H1 (cell line): ENCODE measurements at regions not wholly inside any gene's neighbourhood (a gene's known extent, or its start where the extent isn't known, plus 50 kb on each side); places are given as distances from the start of the nearest gene placed in this dataset.
"Not testable (repeated sequence)": the region's sequence is repeated elsewhere in the genome, so short reads cannot be mapped to it uniquely, and the experiment has no call there.

Experiments used
- CTCF ChIA-PET: fragments of 300-600 bp; sonication (Branson Sonifier 250); formaldehyde crosslinking; loops from one replicate; lab custom pipeline; 2021; ENCODE audit not compliant: partially characterized antibody; lab: Charles Lee
- POLR2A ChIA-PET: fragments of 300-600 bp; sonication (Branson Sonifier 250); formaldehyde crosslinking; loops from one replicate; lab custom pipeline; 2021; ENCODE audit warnings: inconsistent platforms; ENCODE audit not compliant: partially characterized antibody; lab: Charles Lee
- DNase-seq, 2 experiments: peaks; one replicate each; pipeline versions ENCODE4 v3.0.0 to v3.0.0-alpha.2; 2010 to 2022; ENCODE audit warnings: low spot score in 2 of 2, low read depth in 1 of 2, mixed read lengths in 1 of 2
- FAIRE-seq: peaks from 2 replicates; lab custom pipeline; 2011; peaks lifted over from hg19 to GRCh38; lab: Jason Lieb, UNC
- H2AFZ ChIP-seq: 2 replicates; pipeline ENCODE4 v1.8.1; 2012; ENCODE audit warnings: low read length, inconsistent platforms
- H2AK5ac ChIP-seq: 2 replicates; pipeline ENCODE4 v1.6.1; 2013; ENCODE audit warnings: low read depth, low read length
- H2BK120ac ChIP-seq: replicated peaks from 2 replicates; pipeline ENCODE3; 2013; ENCODE audit warnings: low read depth, low read length, inconsistent platforms
- H2BK12ac ChIP-seq: 2 replicates; pipeline ENCODE4 v1.6.1; 2013; ENCODE audit warnings: low read depth, low read length
- H2BK15ac ChIP-seq: 2 replicates; pipeline ENCODE4 v1.6.1; 2013; ENCODE audit warnings: low read length
- H2BK20ac ChIP-seq: 2 replicates; pipeline ENCODE4 v1.6.1; 2013; ENCODE audit warnings: low read length
- H2BK5ac ChIP-seq: 2 replicates; pipeline ENCODE4 v1.6.1; 2013; ENCODE audit warnings: low read depth, low read length
- H3K14ac ChIP-seq: 2 replicates; pipeline ENCODE4 v1.6.1; 2013; ENCODE audit warnings: inconsistent platforms; ENCODE audit not compliant: insufficient read length
- H3K18ac ChIP-seq: 2 replicates; pipeline ENCODE4 v1.6.1; 2013; ENCODE audit warnings: low read length; ENCODE audit errors: extremely low read depth
- H3K23ac ChIP-seq: 2 replicates; pipeline ENCODE4 v1.6.1; 2013; ENCODE audit warnings: inconsistent platforms; ENCODE audit not compliant: insufficient read length
- H3K23me2 ChIP-seq: 2 replicates; pipeline ENCODE4 v1.6.1; 2013; ENCODE audit warnings: low read depth, low read length
- H3K27ac ChIP-seq: 2 replicates; pipeline ENCODE4 v1.6.1; 2011; ENCODE audit warnings: low read depth, low read length, inconsistent platforms
- H3K27me3 ChIP-seq, 4 experiments: replicated peaks in 1 of 4; 1 replicate in 1 of 4; 2 replicates in 3 of 4; pipeline versions ENCODE4 v1.6.1 to v1.8.1; 2011 to 2013; ENCODE audit warnings: low read length in 3 of 4, mild to moderate bottlenecking in 3 of 4, inconsistent platforms in 2 of 4, mixed read lengths in 2 of 4, moderate library complexity in 1 of 4; ENCODE audit not compliant: control insufficient read depth in 3 of 4, insufficient read depth in 3 of 4; ENCODE audit errors: extremely low read depth in 1 of 4
- H3K36me3 ChIP-seq, 4 experiments: 2 replicates each; pipeline versions ENCODE4 v1.6.1 to v1.8.1; 2011 to 2013; ENCODE audit warnings: mild to moderate bottlenecking in 4 of 4, low read length in 3 of 4, moderate library complexity in 2 of 4, control low read depth in 1 of 4, inconsistent platforms in 1 of 4; ENCODE audit not compliant: insufficient read depth in 4 of 4, control insufficient read depth in 2 of 4
- H3K4ac ChIP-seq: replicated peaks from 2 replicates; pipeline ENCODE3; 2013; ENCODE audit warnings: low read length, low read depth, mixed read lengths, inconsistent platforms; ENCODE audit not compliant: insufficient read length
- H3K4me1 ChIP-seq, 4 experiments: replicated peaks in 1 of 4; 1 replicate in 1 of 4; 2 replicates in 3 of 4; pipeline versions ENCODE4 v1.6.1 to v1.8.1; 2011 to 2013; ENCODE audit warnings: low read length in 3 of 4, inconsistent platforms in 2 of 4, mixed read lengths in 1 of 4; ENCODE audit not compliant: insufficient read depth in 4 of 4, control insufficient read depth in 3 of 4
- H3K4me2 ChIP-seq, 2 experiments: 2 replicates each; pipeline versions ENCODE4 v1.6.1 to v1.8.1; 2011 to 2013; ENCODE audit warnings: low read depth in 2 of 2, low read length in 2 of 2, control low read depth in 1 of 2, inconsistent platforms in 1 of 2, mild to moderate bottlenecking in 1 of 2; ENCODE audit not compliant: insufficient read depth in 1 of 2
- H3K4me3 ChIP-seq, 4 experiments: fragments of 200-600, 300-600 bp in 1 of 4; sonication (generic), shearing (Covaris generic), sonication (Bioruptor Twin) in 1 of 4; 2 replicates each; pipeline versions ENCODE4 v1.5.1 to v1.8.1; 2011 to 2016; ENCODE audit warnings: low read length in 4 of 4, low read depth in 3 of 4, control low read depth in 2 of 4, inconsistent platforms in 2 of 4, mild to moderate bottlenecking in 2 of 4, mixed read lengths in 1 of 4, moderate library complexity in 1 of 4; ENCODE audit not compliant: insufficient read depth in 2 of 4; ENCODE audit errors: extremely low read depth in 1 of 4
- H3K56ac ChIP-seq: replicated peaks from 2 replicates; pipeline ENCODE3; 2013; ENCODE audit warnings: low read depth, mild to moderate bottlenecking, mixed read lengths, low read length, inconsistent platforms; ENCODE audit not compliant: insufficient read length
- H3K79me1 ChIP-seq: 2 replicates; pipeline ENCODE4 v1.6.1; 2013; ENCODE audit warnings: low read depth, low read length, control low read depth
- H3K79me2 ChIP-seq, 2 experiments: 2 replicates each; pipeline versions ENCODE4 v1.6.1 to v1.8.1; 2012 to 2013; ENCODE audit warnings: low read length in 2 of 2, mild to moderate bottlenecking in 2 of 2, inconsistent platforms in 1 of 2; ENCODE audit not compliant: insufficient read depth in 2 of 2, control insufficient read depth in 1 of 2
- H3K9ac ChIP-seq, 4 experiments: replicated peaks in 1 of 4; 1 replicate in 1 of 4; 2 replicates in 3 of 4; pipeline versions ENCODE4 v1.6.1 to v1.8.1; 2011 to 2013; ENCODE audit warnings: low read depth in 3 of 4, low read length in 3 of 4, control low read depth in 2 of 4, mild to moderate bottlenecking in 2 of 4, moderate library complexity in 2 of 4, inconsistent platforms in 1 of 4; ENCODE audit errors: extremely low read depth in 1 of 4
- H3K9me3 ChIP-seq, 2 experiments: 2 replicates each; pipeline versions ENCODE4 v1.6.1 to v1.8.1; 2012 to 2013; ENCODE audit warnings: mild to moderate bottlenecking in 2 of 2, moderate library complexity in 2 of 2, control low read depth in 1 of 2, inconsistent platforms in 1 of 2, low read depth in 1 of 2, low read length in 1 of 2, mixed read lengths in 1 of 2; ENCODE audit not compliant: insufficient read depth in 2 of 2
- H4K20me1 ChIP-seq, 2 experiments: replicated peaks in 1 of 2; 2 replicates each; pipeline versions ENCODE3 to v1.8.1; 2011 to 2013; ENCODE audit warnings: inconsistent platforms in 2 of 2, low read length in 2 of 2, mild to moderate bottlenecking in 1 of 2; ENCODE audit not compliant: insufficient read depth in 2 of 2, control insufficient read depth in 1 of 2
- H4K5ac ChIP-seq: 2 replicates; pipeline ENCODE4 v1.6.1; 2013; ENCODE audit warnings: low read length, low read depth, mixed read lengths, inconsistent platforms; ENCODE audit not compliant: insufficient read length
- H4K8ac ChIP-seq: 2 replicates; pipeline ENCODE4 v1.8.0; 2013; ENCODE audit warnings: mild to moderate bottlenecking, moderate library complexity, low read length, inconsistent platforms; ENCODE audit not compliant: insufficient read depth; ENCODE audit errors: extremely low read depth
- H4K91ac ChIP-seq: replicated peaks from 2 replicates; pipeline ENCODE3; 2013; ENCODE audit warnings: low read length, mixed read lengths, inconsistent platforms; ENCODE audit not compliant: insufficient read length
- EP300 ChIP-seq, 2 experiments: IDR thresholded peaks; 1 replicate in 1 of 2; 2 replicates in 1 of 2; pipeline ENCODE4 v1.6.1; 2011 to 2012; ENCODE audit warnings: low read depth in 2 of 2, low read length in 2 of 2, mild to moderate bottlenecking in 2 of 2, borderline replicate concordance in 1 of 2, inconsistent platforms in 1 of 2, moderate library complexity in 1 of 2
- WGBS, 2 experiments: shearing (Covaris generic) in 1 of 2; methylation state at CpG; one replicate each; pipeline versions ENCODE4 v1.1.6 to v1.1.7; 2013 to 2015; ENCODE audit warnings: low lambda C conversion rate in 2 of 2, mixed read lengths in 2 of 2, inconsistent platforms in 1 of 2, low coverage in 1 of 2, missing lambda C conversion rate in 1 of 2; ENCODE audit not compliant: insufficient replicate concordance in 2 of 2, insufficient coverage in 1 of 2, insufficient read length in 1 of 2; ENCODE audit errors: extremely low coverage in 1 of 2, missing lambda C conversion rate in 1 of 2; 5-methylcytosine and 5-hydroxymethylcytosine counted together

DNA sequence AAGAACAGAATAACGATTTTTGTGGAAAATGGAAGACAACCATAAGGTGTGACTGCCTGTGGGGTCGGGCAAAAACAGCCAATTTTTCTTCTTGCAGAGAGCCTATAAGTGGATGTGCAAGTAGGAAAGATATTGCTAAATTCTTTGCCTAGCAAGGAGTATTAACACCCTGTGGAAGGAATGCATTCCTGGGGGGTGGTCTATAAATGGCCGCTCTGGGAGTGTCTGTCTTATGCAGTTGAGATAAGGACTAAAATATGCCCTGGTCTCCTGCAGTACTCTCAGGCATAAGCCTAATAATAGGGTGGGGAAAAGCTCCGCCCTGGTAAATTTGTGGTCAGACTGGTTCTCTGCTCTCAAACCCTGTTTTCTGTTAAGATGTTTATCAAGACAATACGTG lies 770.6 kb upstream of the LRRN3 start:
- POLR2A ChIA-PET, H3K4me1 ChIP-seq, H3K23ac ChIP-seq, H3K79me2 ChIP-seq, H2BK120ac ChIP-seq, DNase-seq, H3K23me2 ChIP-seq, H3K27ac ChIP-seq, H4K91ac ChIP-seq, CTCF ChIA-PET, H3K4me2 ChIP-seq, FAIRE-seq, H3K9me3 ChIP-seq, H3K9ac ChIP-seq, H2BK15ac ChIP-seq, H3K79me1 ChIP-seq, H4K8ac ChIP-seq, H4K5ac ChIP-seq, H3K4me3 ChIP-seq, H3K4ac ChIP-seq, H3K18ac ChIP-seq, H2BK12ac ChIP-seq, H3K27me3 ChIP-seq, H3K14ac ChIP-seq, H2BK5ac ChIP-seq, H3K56ac ChIP-seq, H2AK5ac ChIP-seq, H4K20me1 ChIP-seq, H3K36me3 ChIP-seq, H2BK20ac ChIP-seq, H2AFZ ChIP-seq: not testable (repeated sequence)
- peak in 1 of 2 experiments; percentile 73; a peak in 1 of 3 replicates for TF ChIP-seq EP300 (IDR thresholded peaks at IDR 0.05; ENCODE audit: borderline replicate concordance in 1 of 2, low read depth in 2 of 2, low read length in 2 of 2)
- 93% methylated on average over 5 of the region's 5 CpGs; no CpG with 5 or more reads in 1 of the 2 experiments for WGBS, 2 experiments
